ENCODE measurements at regions not wholly inside any gene's neighbourhood (a gene's known extent, or its start where the extent isn't known, plus 50 kb on each side); places are given as distances from the start of the nearest gene placed in this dataset.

DNA sequence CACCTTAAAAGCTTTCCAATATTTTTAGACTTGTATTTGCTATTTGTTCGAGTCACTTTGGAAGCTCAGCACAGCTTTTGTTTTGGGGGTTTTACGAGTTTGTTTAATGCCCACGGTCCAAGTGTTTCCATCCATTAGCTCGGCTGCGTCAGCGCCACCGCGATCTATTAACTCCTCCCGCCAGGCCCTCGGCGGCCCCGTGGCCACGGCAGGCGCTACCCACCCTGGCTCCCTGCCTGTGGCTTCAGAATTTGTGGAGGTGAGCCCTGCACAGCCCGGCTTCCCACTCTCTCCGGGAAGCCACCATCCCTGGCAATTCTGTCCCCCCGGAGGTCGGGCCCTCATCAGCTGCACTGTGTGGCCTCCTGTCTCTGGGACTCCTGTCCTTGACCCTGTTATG, 648.5 kb downstream of the BRD1 start:
- DNase-seq = no peak

- DNase-seq = no peak
These were observed 649.2 kb downstream of the BRD1 start for GRCh38 chr22:49178246-49179005.

- no peak for DNase-seq
These were observed 650.0 kb downstream of the BRD1 start for GRCh38 chr22:49177666-49178065.

- DNase-seq = no peak
These were observed 650.7 kb downstream of the BRD1 start for GRCh38 chr22:49176956-49177355.

DNA sequence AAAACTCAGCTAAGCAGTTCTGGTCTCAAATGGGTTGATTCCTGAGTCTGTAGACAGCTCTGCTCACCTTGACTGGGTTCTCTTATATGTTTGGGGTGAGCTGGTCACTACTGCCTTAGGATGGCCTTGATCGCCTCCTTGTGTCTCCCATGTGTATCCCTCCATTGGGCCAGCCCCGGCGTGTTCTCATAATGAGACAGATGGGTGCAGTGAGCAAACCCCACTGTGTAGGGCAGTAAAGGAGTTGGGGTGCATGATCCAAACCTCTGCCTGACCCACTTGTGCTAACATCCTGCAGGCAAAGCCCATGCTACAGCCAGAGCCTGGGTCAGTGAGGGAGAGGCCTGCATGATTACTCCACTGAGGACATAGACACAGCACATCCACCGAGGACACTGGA, 657.6 kb downstream of the BRD1 start:
- DNase-seq = no peak

GRCh38 chr22:49169074-49169744, 658.5 kb downstream of the BRD1 start:
- no peak for DNase-seq

GRCh38 chr22:49168219-49168813, 659.4 kb downstream of the BRD1 start:
- DNase-seq = no peak

DNA sequence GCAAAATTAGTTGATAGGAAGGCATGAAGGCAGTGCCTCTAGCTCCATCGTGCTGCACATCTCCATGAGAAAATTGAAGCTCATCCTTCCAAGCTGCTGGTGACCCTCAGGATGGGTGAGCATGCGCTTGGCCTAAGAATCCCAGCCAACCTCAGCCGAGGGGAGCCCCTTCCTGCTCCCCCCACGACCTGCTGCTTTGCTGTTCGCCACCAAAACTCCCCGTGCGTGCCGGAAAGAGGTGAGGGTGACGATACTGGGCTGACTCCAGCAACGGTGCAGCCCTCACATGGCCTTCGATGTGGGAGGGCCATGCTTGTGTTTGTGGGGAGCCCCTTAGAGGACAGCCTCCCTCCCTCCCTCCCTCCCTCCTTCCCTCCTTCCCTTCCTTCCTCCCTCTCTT, 660.9 kb downstream of the BRD1 start:
- DNase-seq = no peak

DNA sequence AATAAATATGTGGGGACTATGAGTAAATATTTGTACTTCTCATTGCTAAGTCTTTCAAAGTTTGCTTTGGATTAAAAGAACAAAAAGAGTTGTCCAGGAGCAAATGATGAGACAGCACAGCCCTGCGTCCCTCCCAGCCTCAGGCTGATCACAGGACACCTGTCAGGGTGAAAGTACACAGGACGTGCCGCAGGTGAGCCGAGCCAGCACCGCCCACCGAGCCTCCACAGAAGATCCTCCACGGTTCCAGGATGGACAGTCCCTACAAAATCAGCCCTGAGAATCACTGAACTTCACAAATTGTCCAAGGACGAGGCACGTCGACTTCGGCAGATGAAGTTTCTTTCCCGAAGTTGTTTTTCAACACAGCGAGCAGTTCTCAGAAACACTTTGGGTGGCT, 661.5 kb downstream of the BRD1 start:
- no peak for DNase-seq

DNA sequence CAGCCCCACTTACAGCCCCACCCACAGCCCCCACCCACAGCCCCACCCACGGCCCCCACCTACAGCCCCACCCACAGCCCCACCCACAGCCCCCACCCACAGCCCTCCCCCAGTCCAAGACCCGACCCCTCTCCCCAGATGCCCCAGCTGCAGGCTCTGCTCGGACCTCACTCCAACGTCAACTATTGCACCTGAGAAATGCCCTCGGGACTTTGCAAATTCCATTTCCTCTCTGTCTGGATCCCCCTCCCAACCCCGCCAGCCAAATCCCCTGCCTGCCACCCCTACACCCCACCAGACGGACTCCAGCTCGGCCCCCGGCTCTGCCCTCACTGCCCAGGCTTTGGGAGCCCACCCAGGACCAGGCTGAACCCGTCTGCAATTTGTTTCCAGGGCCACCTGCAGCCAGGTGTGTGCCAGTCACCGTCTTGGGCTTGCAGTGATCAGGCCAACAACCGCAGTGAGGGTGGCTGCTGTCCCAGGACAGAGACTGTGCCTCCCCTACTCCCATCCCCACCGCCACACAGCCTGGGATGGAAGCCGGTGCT, 662.8 kb downstream of the BRD1 start:
- DNase-seq = no peak

- DNase-seq = no peak
These were observed 663.5 kb downstream of the BRD1 start for GRCh38 chr22:49163960-49164690.

GRCh38 chr22:49163258-49163959, 664.3 kb downstream of the BRD1 start:
- no peak for DNase-seq

DNA sequence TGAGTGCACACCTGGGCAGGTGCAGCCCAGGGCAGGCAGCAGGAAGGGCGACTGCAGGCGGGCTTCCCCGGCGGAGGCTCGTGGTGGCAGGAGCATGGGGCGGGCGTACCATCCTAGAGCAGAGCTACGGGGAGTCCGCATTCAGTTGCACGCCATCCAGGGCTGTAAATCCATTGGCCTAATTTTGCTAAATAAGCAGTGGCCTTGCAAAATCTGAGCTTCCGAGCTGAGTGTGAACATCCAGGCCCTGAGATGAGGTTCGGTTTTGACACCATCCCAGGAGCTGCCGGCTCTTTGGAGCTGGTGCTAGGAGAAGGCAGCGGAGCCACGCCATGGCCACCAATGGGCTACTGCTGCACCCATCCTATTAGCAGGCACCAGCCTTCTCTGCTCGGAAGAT, 664.8 kb downstream of the BRD1 start:
- no peak for DNase-seq

- no peak for DNase-seq
These were observed 666.4 kb downstream of the BRD1 start for GRCh38 chr22:49161002-49161850.

DNA sequence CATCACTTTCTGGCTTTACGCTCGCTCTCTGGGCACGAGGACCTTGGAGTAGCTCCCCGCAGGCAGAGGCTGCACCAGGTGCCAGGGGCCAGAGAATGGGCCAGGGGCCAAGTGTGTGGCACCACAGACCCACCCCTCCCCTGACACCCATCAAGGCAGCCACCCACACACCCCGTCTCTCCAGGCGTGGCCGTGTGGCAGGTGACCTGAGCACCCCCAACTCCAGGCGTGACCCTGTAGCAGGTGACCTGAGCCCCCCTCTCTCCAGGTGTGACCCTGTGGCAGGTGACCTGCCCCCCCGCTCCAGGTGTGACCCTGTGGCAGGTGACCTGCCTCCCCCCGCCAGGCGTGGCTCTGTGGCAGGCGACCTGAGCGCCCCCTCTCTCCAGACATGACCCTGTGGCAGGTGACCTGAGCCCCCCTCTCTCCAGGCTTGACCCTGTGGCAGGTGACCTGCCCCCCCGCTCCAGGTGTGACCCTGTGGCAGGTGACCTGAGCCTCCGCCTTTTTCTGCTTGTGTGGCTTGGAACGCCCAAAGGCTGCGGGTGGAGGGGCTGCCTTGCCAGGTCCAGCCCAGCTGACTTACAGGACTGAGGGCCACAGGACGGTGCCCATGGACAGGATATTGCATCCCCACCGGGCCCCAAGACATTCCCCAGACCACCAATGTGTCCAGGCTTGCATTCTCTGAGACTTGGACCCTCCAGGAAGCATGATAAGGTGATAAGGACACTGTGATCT, 667.2 kb downstream of the BRD1 start:
- no peak for DNase-seq

DNA sequence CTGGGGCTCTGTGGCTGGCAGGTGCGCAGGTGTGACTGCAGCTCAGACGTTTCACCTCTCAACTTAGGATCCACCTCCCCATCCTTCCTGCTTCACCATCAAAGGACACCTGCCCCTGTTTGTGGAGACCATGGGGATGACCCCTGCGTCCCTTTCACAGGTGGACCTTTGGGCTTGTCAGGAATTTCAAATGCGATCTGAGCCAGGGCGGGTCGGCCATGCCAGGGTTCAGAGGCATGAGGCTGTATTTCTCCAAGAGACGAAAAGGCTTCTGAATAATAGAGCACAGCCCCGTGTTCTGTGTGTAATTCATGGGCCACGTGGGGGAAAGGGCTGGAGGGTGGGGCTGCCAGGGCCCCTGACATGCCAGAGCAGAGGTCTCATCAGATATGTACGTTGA, 668.0 kb downstream of the BRD1 start:
- DNase-seq = no peak

DNA sequence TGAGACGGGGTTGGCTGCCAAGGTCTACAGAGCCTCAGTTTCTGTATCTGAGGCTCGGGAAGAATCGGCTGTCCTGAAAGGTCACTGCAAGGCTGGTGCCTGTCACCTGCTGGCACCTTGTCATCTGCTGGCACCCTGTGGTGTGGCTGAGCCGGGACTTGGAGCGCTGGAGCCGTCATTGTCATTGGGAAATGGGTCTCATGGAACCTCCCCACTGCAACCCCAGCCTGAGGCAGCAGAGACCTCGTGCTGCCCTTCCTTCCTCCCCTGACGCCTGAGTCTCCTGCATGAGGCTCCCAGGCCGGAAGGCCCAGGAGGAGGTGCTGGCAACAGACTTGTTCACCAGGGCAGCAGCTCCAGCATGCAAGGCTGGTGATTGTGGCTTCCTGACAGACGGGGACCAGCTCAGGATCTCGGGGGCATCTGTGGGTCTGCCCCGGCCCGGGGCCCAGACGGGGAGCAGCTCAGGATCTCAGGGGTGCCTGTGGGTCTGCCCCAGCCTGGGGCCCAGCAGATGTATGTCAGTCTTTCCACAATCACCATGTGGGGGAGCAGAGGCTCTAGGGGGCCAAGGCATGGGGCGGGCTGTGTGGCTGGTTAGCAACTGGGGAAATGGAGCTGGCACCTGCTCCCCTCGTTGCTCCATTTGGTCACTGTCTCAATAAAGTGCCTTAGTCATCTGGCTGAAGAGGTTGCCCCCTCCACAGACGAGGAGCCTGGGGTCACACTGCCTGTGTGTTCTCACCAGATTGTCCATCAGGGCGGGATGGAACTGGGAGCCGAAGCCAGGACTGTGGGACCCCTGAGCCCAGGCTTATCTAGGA, 668.7 kb downstream of the BRD1 start:
- no peak for DNase-seq

GRCh38 chr22:49157529-49158339, 669.9 kb downstream of the BRD1 start:
- no peak for DNase-seq

GRCh38 chr22:49156662-49157285, 670.9 kb downstream of the BRD1 start:
- DNase-seq = no peak
